ENCODE measurements at regions not wholly inside any gene's neighbourhood (a gene's known extent, or its start where the extent isn't known, plus 50 kb on each side); places are given as distances from the start of the nearest gene placed in this dataset.

GRCh38 chr4:132387060-132387459 lies 762.0 kb upstream of the PCDH10 start:
- Histone ChIP-seq H3F3A (ENCODE audit: insufficient read depth, low read length, poor library complexity, severe bottlenecking) (no peaks in the 10 kb centered on the region), H3K4me3 (ENCODE audit: low read length) (no peak overlapping the region), H3K9me2 (ENCODE audit: insufficient read depth, low read length) (no peaks in the 10 kb centered on the region), H3K36me3 (ENCODE audit: insufficient read depth, low read length) (no peaks in the 10 kb centered on the region), H2AFZ (ENCODE audit: low read depth, low read length) (no peak overlapping the region), H4K20me1 (ENCODE audit: insufficient read depth) (no peaks in the 10 kb centered on the region), H3K9me3 (ENCODE audit: low read length) (no peaks in the 10 kb centered on the region), H3K9ac (ENCODE audit: low read length) (no peak overlapping the region), H3K27ac (ENCODE audit: low read length) (no peak overlapping the region), H3K79me2 (replicated peaks; ENCODE audit: insufficient read depth, low read length) (no peaks in the 10 kb centered on the region), H3K4me2 (ENCODE audit: low read length) (no peak overlapping the region), H3K27me3 (ENCODE audit: insufficient read depth, low read depth, low read length) (no peaks in the 10 kb centered on the region)
- no peak for TF ChIP-seq RAD21 (conservative IDR thresholded peaks at IDR 0.05)

GRCh38 chr4:132395561-132395960 lies 753.5 kb upstream of the PCDH10 start:
- H3K27ac ChIP-seq (ENCODE audit: low read length) = no peak overlapping the region
- no peaks in the 10 kb centered on the region for H3K9me3 ChIP-seq (ENCODE audit: low read length)
- H3F3A ChIP-seq (ENCODE audit: insufficient read depth, low read length, poor library complexity, severe bottlenecking) = no peaks in the 10 kb centered on the region
- no peak overlapping the region for H3K9ac ChIP-seq (ENCODE audit: low read length)
- H2AFZ ChIP-seq (ENCODE audit: low read depth, low read length) = no peak overlapping the region
- H3K27me3 ChIP-seq (ENCODE audit: insufficient read depth, low read depth, low read length) = no peaks in the 10 kb centered on the region
- no peak for TF ChIP-seq SMC3 (conservative IDR thresholded peaks at IDR 0.05; ENCODE audit: poor library complexity)
- TF ChIP-seq MXI1 (conservative IDR thresholded peaks at IDR 0.05; ENCODE audit: poor library complexity, severe bottlenecking) = no peak
- no peak for TF ChIP-seq POLR2AphosphoS5 (IDR thresholded peaks at IDR 0.05)
- no peak for TF ChIP-seq TAF1 (IDR thresholded peaks at IDR 0.05; ENCODE audit: low read depth)
- TF ChIP-seq REST (IDR thresholded peaks at IDR 0.05; ENCODE audit: borderline replicate concordance) = no peak
- no peak for TF ChIP-seq RAD21 (conservative IDR thresholded peaks at IDR 0.05)
- TF ChIP-seq EP300 (conservative IDR thresholded peaks at IDR 0.05; ENCODE audit: poor library complexity, severe bottlenecking) = no peak
- TF ChIP-seq CTCF (IDR thresholded peaks at IDR 0.05; ENCODE audit: poor library complexity, severe bottlenecking) = no peak
- no peak overlapping the region for H3K4me3 ChIP-seq (ENCODE audit: low read length)
- no peaks in the 10 kb centered on the region for H3K79me2 ChIP-seq (replicated peaks; ENCODE audit: insufficient read depth, low read length)
- H4K20me1 ChIP-seq (ENCODE audit: insufficient read depth) = no peaks in the 10 kb centered on the region
- no peak overlapping the region for H3K4me2 ChIP-seq (ENCODE audit: low read length)
- no peaks in the 10 kb centered on the region for H3K9me2 ChIP-seq (ENCODE audit: insufficient read depth, low read length)
- no peaks in the 10 kb centered on the region for H3K36me3 ChIP-seq (ENCODE audit: insufficient read depth, low read length)

- no peak overlapping the region for H3K27ac ChIP-seq (ENCODE audit: low read length)
- H3K79me2 ChIP-seq (replicated peaks; ENCODE audit: insufficient read depth, low read length) = no peaks in the 10 kb centered on the region
- no peaks in the 10 kb centered on the region for H3K9me3 ChIP-seq (ENCODE audit: low read length)
- H3K4me3 ChIP-seq (ENCODE audit: low read length) = no peak overlapping the region
- H2AFZ ChIP-seq (ENCODE audit: low read depth, low read length) = no peak overlapping the region
- H3K27me3 ChIP-seq (ENCODE audit: insufficient read depth, low read depth, low read length) = no peaks in the 10 kb centered on the region
- H3K9me2 ChIP-seq (ENCODE audit: insufficient read depth, low read length) = no peaks in the 10 kb centered on the region
- H3K9ac ChIP-seq (ENCODE audit: low read length) = no peak overlapping the region
- no peaks in the 10 kb centered on the region for H4K20me1 ChIP-seq (ENCODE audit: insufficient read depth)
- no peaks in the 10 kb centered on the region for H3F3A ChIP-seq (ENCODE audit: insufficient read depth, low read length, poor library complexity, severe bottlenecking)
- H3K36me3 ChIP-seq (ENCODE audit: insufficient read depth, low read length) = no peaks in the 10 kb centered on the region
- TF ChIP-seq TAF1 (IDR thresholded peaks at IDR 0.05; ENCODE audit: low read depth) = no peak
- no peak for TF ChIP-seq CTCF (IDR thresholded peaks at IDR 0.05; ENCODE audit: poor library complexity, severe bottlenecking)
- no peak for TF ChIP-seq EZH2 (IDR thresholded peaks at IDR 0.05; ENCODE audit: borderline replicate concordance, insufficient read depth, low read length, poor library complexity, severe bottlenecking)
- TF ChIP-seq MXI1 (conservative IDR thresholded peaks at IDR 0.05; ENCODE audit: poor library complexity, severe bottlenecking) = no peak
- TF ChIP-seq EP300 (conservative IDR thresholded peaks at IDR 0.05; ENCODE audit: poor library complexity, severe bottlenecking) = no peak
- TF ChIP-seq POLR2AphosphoS5 (IDR thresholded peaks at IDR 0.05) = no peak
- TF ChIP-seq REST (IDR thresholded peaks at IDR 0.05; ENCODE audit: borderline replicate concordance) = no peak
- no peak for TF ChIP-seq SMC3 (conservative IDR thresholded peaks at IDR 0.05; ENCODE audit: poor library complexity)
- TF ChIP-seq RAD21 (conservative IDR thresholded peaks at IDR 0.05) = no peak
- no peak overlapping the region for H3K4me2 ChIP-seq (ENCODE audit: low read length)
Measured at GRCh38 chr4:132396636-132397035, 752.5 kb upstream of the PCDH10 start.
